Vagina (tissue), 2 donors: ENCODE measurements at regions not wholly inside any gene's neighbourhood (a gene's known extent, or its start where the extent isn't known, plus 50 kb on each side); places are given as distances from the start of the nearest gene placed in this dataset.

Source experiments
- DNase-seq, 2 donors: peaks; one replicate each; pipeline ENCODE4 v3.0.0-alpha.2; 2017; ENCODE audit errors: extremely low spot score in 2 of 2
- H3K27ac ChIP-seq: fragments of 200-600 bp; sonication (generic); one replicate; pipeline ENCODE4 v1.5.1; 2019
- H3K27me3 ChIP-seq: fragments of 200-600 bp; sonication (generic); one replicate; pipeline ENCODE4 v1.5.1; 2019
- H3K36me3 ChIP-seq, 2 donors: fragments of 200-600 bp; sonication (generic); one replicate each; pipeline ENCODE4 v1.5.1; 2017 to 2019
- H3K4me1 ChIP-seq: fragments of 200-600 bp; sonication (generic); one replicate; pipeline ENCODE4 v1.5.1; 2019
- H3K4me3 ChIP-seq, 2 donors: fragments of 200-600 bp; sonication (generic); 1 replicate in 1 of 2; 2 replicates in 1 of 2; pipeline ENCODE4 v1.5.1; 2016 to 2019
- H3K9me3 ChIP-seq: fragments of 200-600 bp; sonication (generic); one replicate; pipeline ENCODE4 v1.5.1; 2019
- CTCF ChIP-seq, 3 experiments: fragments of 450-650 bp in 2 of 3; fragments of 200-600 bp in 1 of 3; sonication (generic) in 1 of 3; IDR thresholded peaks; one replicate each; pipeline ENCODE4 v1.5.1; 2017 to 2019; ENCODE audit warnings: antibody characterized with exemption in 3 of 3, mild to moderate bottlenecking in 2 of 3, moderate library complexity in 2 of 3
- POLR2A ChIP-seq, 2 donors: fragments of 450-650 bp; IDR thresholded peaks; one replicate each; pipeline ENCODE4 v1.6.1; 2017; ENCODE audit warnings: antibody characterized with exemption in 2 of 2, mild to moderate bottlenecking in 2 of 2, moderate library complexity in 2 of 2
- POLR2AphosphoS5 ChIP-seq, 2 donors: sonication (generic); formaldehyde crosslinking; IDR thresholded peaks; one replicate each; pipeline ENCODE4 v1.9.0; 2017; ENCODE audit warnings: antibody characterized with exemption in 2 of 2, mild to moderate bottlenecking in 2 of 2, low read depth in 1 of 2; ENCODE audit not compliant: insufficient read depth in 1 of 2
- intact Hi-C: fragments of 100-400 bp; cut with DNase I; formaldehyde crosslinking; loops from one replicate; pipeline ENCODE4 v1.15.1; 2023

GRCh38 chr3:95965704-95966336 is 848.6 kb upstream of the EPHA6 start:
- Histone ChIP-seq H3K27me3 (no peaks in the 10 kb centered on the region), H3K36me3 (no peaks in the 10 kb centered on the region), H3K4me1 (no peaks in the 10 kb centered on the region), H3K27ac (no peak overlapping the region), H3K4me3 (no peak overlapping the region), H3K9me3 (no peaks in the 10 kb centered on the region)
- TF ChIP-seq POLR2A (IDR thresholded peaks at IDR 0.05) (no peak), POLR2AphosphoS5 (IDR thresholded peaks at IDR 0.05; ENCODE audit: insufficient read depth in 1 of 2, low read depth in 1 of 2) (no peak), CTCF (IDR thresholded peaks at IDR 0.05) (no peak)
- no peak for DNase-seq
- intact Hi-C loops = loop anchor here (5.0 kb wide), 1 partner anchor 786 kb away; no protein-coding TSS in a partner anchor

- H3K4me1 ChIP-seq = no peaks in the 10 kb centered on the region
- H3K36me3 ChIP-seq = no peaks in the 10 kb centered on the region
- intact Hi-C loops = no loop called here
- no peaks in the 10 kb centered on the region for H3K9me3 ChIP-seq
- TF ChIP-seq POLR2A (IDR thresholded peaks at IDR 0.05) (no peak), POLR2AphosphoS5 (IDR thresholded peaks at IDR 0.05; ENCODE audit: insufficient read depth in 1 of 2, low read depth in 1 of 2) (no peak), CTCF (IDR thresholded peaks at IDR 0.05) (no peak)
- DNase-seq = no peak
- no peaks in the 10 kb centered on the region for H3K27me3 ChIP-seq
- H3K27ac ChIP-seq = no peak overlapping the region
- no peak overlapping the region for H3K4me3 ChIP-seq
Observed at GRCh38 chr3:95971573-95971972, 842.8 kb upstream of the EPHA6 start.

GRCh38 chr3:95994338-95994737 is 820.1 kb upstream of the EPHA6 start:
- no peak for DNase-seq
- no peaks in the 10 kb centered on the region for H3K4me1 ChIP-seq
- H3K4me3 ChIP-seq = no peak overlapping the region
- no peaks in the 10 kb centered on the region for H3K27me3 ChIP-seq
- TF ChIP-seq POLR2A (IDR thresholded peaks at IDR 0.05) (no peak), CTCF (IDR thresholded peaks at IDR 0.05) (no peak), POLR2AphosphoS5 (IDR thresholded peaks at IDR 0.05; ENCODE audit: insufficient read depth in 1 of 2, low read depth in 1 of 2) (no peak)
- intact Hi-C loops = no loop called here
- H3K36me3 ChIP-seq = no peaks in the 10 kb centered on the region
- H3K27ac ChIP-seq = no peak overlapping the region
- H3K9me3 ChIP-seq = no peaks in the 10 kb centered on the region

- no peak overlapping the region for H3K4me3 ChIP-seq
- no peaks in the 10 kb centered on the region for H3K27me3 ChIP-seq
- no peaks in the 10 kb centered on the region for H3K4me1 ChIP-seq
- intact Hi-C loops = no loop called here
- TF ChIP-seq POLR2AphosphoS5 (IDR thresholded peaks at IDR 0.05; ENCODE audit: insufficient read depth in 1 of 2, low read depth in 1 of 2) = no peak
- TF ChIP-seq CTCF (IDR thresholded peaks at IDR 0.05) = no peak
- no peak for TF ChIP-seq POLR2A (IDR thresholded peaks at IDR 0.05)
- DNase-seq = no peak
- H3K27ac ChIP-seq = no peak overlapping the region
- H3K9me3 ChIP-seq = no peaks in the 10 kb centered on the region
- no peaks in the 10 kb centered on the region for H3K36me3 ChIP-seq
Observed at GRCh38 chr3:96000966-96001365, 813.4 kb upstream of the EPHA6 start.

- H3K27ac ChIP-seq = no peak overlapping the region
- H3K27me3 ChIP-seq = no peaks in the 10 kb centered on the region
- no peaks in the 10 kb centered on the region for H3K4me1 ChIP-seq
- intact Hi-C loops = no loop called here
- H3K9me3 ChIP-seq = no peaks in the 10 kb centered on the region
- no peak overlapping the region for H3K4me3 ChIP-seq
- TF ChIP-seq CTCF (IDR thresholded peaks at IDR 0.05) (no peak), POLR2AphosphoS5 (IDR thresholded peaks at IDR 0.05; ENCODE audit: insufficient read depth in 1 of 2, low read depth in 1 of 2) (no peak), POLR2A (IDR thresholded peaks at IDR 0.05) (no peak)
- H3K36me3 ChIP-seq = no peaks in the 10 kb centered on the region
- DNase-seq = no peak
Observed at GRCh38 chr3:96007650-96008195, 806.7 kb upstream of the EPHA6 start.
